A549 (cell line): ENCODE measurements at regions not wholly inside any gene's neighbourhood (a gene's known extent, or its start where the extent isn't known, plus 50 kb on each side); places are given as distances from the start of the nearest gene placed in this dataset.

Experiments
- ATAC-seq, 2 experiments: fragments of 200-7000 bp in 1 of 2; fragments of >200 bp in 1 of 2; cut with Nextera tagmentation in 1 of 2; cut with Tn5 transposase in 1 of 2; 3 replicates each; pipeline versions ENCODE4 v1.8.0 to v1.9.1; 2018 to 2020; ENCODE audit warnings: mild to moderate bottlenecking in 1 of 2, moderate library complexity in 1 of 2
- CTCF ChIA-PET: fragments of 300-600 bp; sonication (Branson Sonifier 250); formaldehyde crosslinking; extraction: SDS; loops from one replicate; lab custom pipeline; 2021; ENCODE audit warnings: antibody characterized with exemption, inconsistent platforms; lab: Yijun Ruan, JAX
- POLR2A ChIA-PET: fragments of 350-600 bp; formaldehyde crosslinking; extraction: SDS; loops from one replicate; lab custom pipeline; 2021; ENCODE audit warnings: antibody characterized with exemption, inconsistent platforms; lab: Yijun Ruan, JAX
- DNase-seq, 2 experiments: peaks; one replicate each; pipeline versions ENCODE4 v3.0.0 to v3.0.0-alpha.2; 2011 to 2016; ENCODE audit warnings: low read depth in 1 of 2, low spot score in 1 of 2
- FAIRE-seq: peaks from 2 replicates; lab custom pipeline; 2011; peaks lifted over from hg19 to GRCh38; lab: Jason Lieb, UNC
- H3K27ac ChIP-seq, 2 experiments: fragments of >200 bp; sonication (Bioruptor Twin); formaldehyde crosslinking; 3 replicates each; pipeline ENCODE4 v1.5.1; 2016 to 2017
- H3K4me1 ChIP-seq: fragments of >200 bp; sonication (Bioruptor Twin); formaldehyde crosslinking; 3 replicates; pipeline ENCODE4 v1.6.1; 2016
- H3K4me2 ChIP-seq: fragments of >200 bp; sonication (Bioruptor Twin); formaldehyde crosslinking; 3 replicates; pipeline ENCODE4 v1.6.1; 2016
- H3K4me3 ChIP-seq: fragments of >200 bp; sonication (Bioruptor Twin); formaldehyde crosslinking; 3 replicates; pipeline ENCODE4 v1.5.1; 2016
- H3K9me3 ChIP-seq: fragments of >200 bp; sonication (Bioruptor Twin); formaldehyde crosslinking; 3 replicates; pipeline ENCODE4 v1.6.1; 2016
- BCL3 ChIP-seq: fragments of >200 bp; sonication (Bioruptor Twin); formaldehyde crosslinking; IDR thresholded peaks from 3 replicates; pipeline ENCODE4 v1.6.1; 2016
- E2F6 ChIP-seq: IDR thresholded peaks from 2 replicates; pipeline ENCODE4 v1.6.1; 2012; ENCODE audit warnings: low read depth, borderline replicate concordance
- EHF ChIP-seq: fragments of 250-450 bp; sonication (Bioruptor Pico); IDR thresholded peaks from 2 replicates; pipeline ENCODE4 v1.5.0; 2020; ENCODE audit warnings: mild to moderate bottlenecking
- EP300 ChIP-seq, 2 experiments: fragments of >200 bp; sonication (Bioruptor Twin); formaldehyde crosslinking; IDR thresholded peaks; 2 replicates in 1 of 2; 3 replicates in 1 of 2; pipeline ENCODE4 v1.6.1; 2016 to 2017
- FOSB ChIP-seq: fragments of 250-450 bp; sonication (Bioruptor Pico); IDR thresholded peaks from 2 replicates; pipeline ENCODE4 v1.5.0; 2020; ENCODE audit warnings: mild to moderate bottlenecking, moderate library complexity
- FOSL2 ChIP-seq, 2 experiments: fragments of 450-650 bp in 1 of 2; fragments of >200 bp in 1 of 2; sonication (Bioruptor Twin) in 1 of 2; formaldehyde crosslinking; IDR thresholded peaks; 2 replicates each; pipeline versions ENCODE4 v1.5.0 to v1.6.1; 2016 to 2020; ENCODE audit warnings: mild to moderate bottlenecking in 1 of 2, moderate library complexity in 1 of 2
- FOXS1 ChIP-seq: fragments of 250-450 bp; sonication (Bioruptor Pico); IDR thresholded peaks from 2 replicates; pipeline ENCODE4 v1.5.0; 2020; ENCODE audit warnings: mild to moderate bottlenecking, moderate library complexity
- HEYL ChIP-seq: fragments of 250-450 bp; sonication (Bioruptor Pico); IDR thresholded peaks from 2 replicates; pipeline ENCODE4 v1.8.0; 2021; ENCODE audit warnings: mild to moderate bottlenecking, moderate library complexity
- HOXA7 ChIP-seq: fragments of 250-450 bp; sonication (Bioruptor Pico); IDR thresholded peaks from 2 replicates; pipeline ENCODE4 v1.5.0; 2020; ENCODE audit warnings: mild to moderate bottlenecking, moderate library complexity
- JUN ChIP-seq, 2 experiments: fragments of >200 bp; sonication (Bioruptor Twin); formaldehyde crosslinking; IDR thresholded peaks; 2 replicates in 1 of 2; 3 replicates in 1 of 2; pipeline ENCODE4 v1.6.1; 2016 to 2017
- MAX ChIP-seq: IDR thresholded peaks from 2 replicates; pipeline ENCODE4 v1.6.1; 2012
- MAZ ChIP-seq: fragments of 150-350 bp; IDR thresholded peaks from 2 replicates; pipeline ENCODE4 v1.6.1; 2014; ENCODE audit warnings: antibody characterized with exemption, low read depth, low read length, borderline replicate concordance
- MYC ChIP-seq: IDR thresholded peaks from 2 replicates; pipeline ENCODE4 v1.6.1; 2012; ENCODE audit warnings: mild to moderate bottlenecking, inconsistent platforms, low read length, improper control_type of control experiment, borderline replicate concordance
- PBX3 ChIP-seq: IDR thresholded peaks from 2 replicates; pipeline ENCODE4 v1.6.1; 2012
- POLR2AphosphoS2 ChIP-seq: conservative IDR thresholded peaks from 2 replicates; pipeline ENCODE4 v1.6.1; 2012; ENCODE audit warnings: low read length, improper control_type of control experiment, inconsistent platforms
- RAD21 ChIP-seq, 2 experiments: fragments of >200 bp in 1 of 2; sonication (Bioruptor Twin) in 1 of 2; formaldehyde crosslinking in 1 of 2; IDR thresholded peaks in 1 of 2; conservative IDR thresholded peaks in 1 of 2; 2 replicates in 1 of 2; 3 replicates in 1 of 2; pipeline ENCODE4 v1.6.1; 2012 to 2018; ENCODE audit warnings: inconsistent platforms in 1 of 2
- RARB ChIP-seq: fragments of 250-450 bp; sonication (Bioruptor Pico); IDR thresholded peaks from 2 replicates; pipeline ENCODE4 v1.8.0; 2021; ENCODE audit warnings: mild to moderate bottlenecking, moderate library complexity
- RCOR1 ChIP-seq: fragments of 150-350 bp; IDR thresholded peaks from 2 replicates; pipeline ENCODE4 v1.6.1; 2014; ENCODE audit warnings: antibody characterized with exemption, low read length, low read depth
- RFX5 ChIP-seq: fragments of 450-650 bp; IDR thresholded peaks from 2 replicates; pipeline ENCODE4 v1.7.1; 2014; ENCODE audit warnings: antibody characterized with exemption, mild to moderate bottlenecking, moderate library complexity
- SREBF2 ChIP-seq: fragments of 450-650 bp; IDR thresholded peaks from 2 replicates; pipeline ENCODE4 v1.6.1; 2014; ENCODE audit warnings: mild to moderate bottlenecking, moderate library complexity
- TP53 ChIP-seq: fragments of 250-450 bp; sonication (Bioruptor Pico); IDR thresholded peaks from 2 replicates; pipeline ENCODE4 v1.5.0; 2021; ENCODE audit warnings: mild to moderate bottlenecking, moderate library complexity
- USF2 ChIP-seq: fragments of 450-650 bp; IDR thresholded peaks from 2 replicates; pipeline ENCODE4 v1.6.1; 2014; ENCODE audit warnings: antibody characterized with exemption
- ZFP36 ChIP-seq: fragments of 450-650 bp; IDR thresholded peaks from 2 replicates; pipeline ENCODE4 v1.6.1; 2014; ENCODE audit warnings: borderline replicate concordance; ENCODE audit not compliant: partially characterized antibody
- WGBS: methylation state at CpG from one replicate; pipeline ENCODE4 v1.1.6; 2017; ENCODE audit errors: missing lambda C conversion rate; 5-methylcytosine and 5-hydroxymethylcytosine counted together

GRCh38 chr7:68492359-68492690 is 1106.0 kb upstream of the AUTS2 start:
- POLR2A ChIA-PET: no interaction called here
- TF ChIP-seq FOSL2 (IDR thresholded peaks at IDR 0.05): no peak
- TF ChIP-seq FOSL2 (CRISPR knock-in tag; IDR thresholded peaks at IDR 0.05): no peak
- TF ChIP-seq FOSB (CRISPR knock-in tag): no peak
- no peak for TF ChIP-seq RCOR1
- TF ChIP-seq HOXA7 (CRISPR knock-in tag): no peak
- TF ChIP-seq PBX3: no peak
- TF ChIP-seq EP300 (IDR thresholded peaks at IDR 0.05): no peak
- no peak for TF ChIP-seq TP53 (CRISPR knock-in tag)
- TF ChIP-seq, all 56 proteins: peak for 0
- CTCF ChIA-PET: no interaction called here
- 0% methylated on average over 1 of the region's 1 CpG for WGBS
- H3K27ac ChIP-seq: no peak overlapping the region
- DNase-seq: no peak
- no peak overlapping the region for H3K4me3 ChIP-seq
- H3K4me2 ChIP-seq: no peak overlapping the region
- no peaks in the 10 kb centered on the region for H3K4me1 ChIP-seq
- no peak for FAIRE-seq
- no peak for ATAC-seq
- H3K9me3 ChIP-seq: no peaks in the 10 kb centered on the region

GRCh38 chr7:68503400-68503799 is 1094.9 kb upstream of the AUTS2 start:
- ATAC-seq (no peak), DNase-seq (no peak), FAIRE-seq (no peak)
- no peak overlapping the region for H3K4me3 ChIP-seq
- ChIA-PET CTCF (interaction anchor here (0.5 kb wide), 1 partner anchor 128 kb away, joined by 3 read pairs; no protein-coding TSS in a partner anchor), POLR2A (no interaction called here)
- H3K27ac ChIP-seq: no peak overlapping the region
- TF ChIP-seq RARB (CRISPR knock-in tag) (no peak), HEYL (CRISPR knock-in tag) (no peak), FOSB (CRISPR knock-in tag) (no peak), JUN (IDR thresholded peaks at IDR 0.05) (no peak), MAZ (no peak), E2F6 (no peak), ZFP36 (no peak), RFX5 (no peak), SREBF2 (no peak), RAD21 (conservative IDR thresholded peaks at IDR 0.05 in 1 of 2, IDR thresholded peaks at IDR 0.05 in 1 of 2) (no peak), FOXS1 (no peak), POLR2AphosphoS2 (no peak), EHF (CRISPR knock-in tag) (no peak), MYC (no peak), BCL3 (no peak), USF2 (no peak), MAX (no peak)
- peaks cover 3% of the 10 kb centered on the region; the same call in 1 of the 3 replicates for H3K9me3 ChIP-seq
- no peak overlapping the region for H3K4me2 ChIP-seq
- WGBS: 48% methylated on average over 3 of the region's 3 CpGs
- no peaks in the 10 kb centered on the region for H3K4me1 ChIP-seq
